ENCODE measurements at regions not wholly inside any gene's neighbourhood (a gene's known extent, or its start where the extent isn't known, plus 50 kb on each side); places are given as distances from the start of the nearest gene placed in this dataset.

GRCh38 chr5:121018004-121018403 is 553.9 kb downstream of the PRR16 start:
- TF ChIP-seq, protein P1, sequence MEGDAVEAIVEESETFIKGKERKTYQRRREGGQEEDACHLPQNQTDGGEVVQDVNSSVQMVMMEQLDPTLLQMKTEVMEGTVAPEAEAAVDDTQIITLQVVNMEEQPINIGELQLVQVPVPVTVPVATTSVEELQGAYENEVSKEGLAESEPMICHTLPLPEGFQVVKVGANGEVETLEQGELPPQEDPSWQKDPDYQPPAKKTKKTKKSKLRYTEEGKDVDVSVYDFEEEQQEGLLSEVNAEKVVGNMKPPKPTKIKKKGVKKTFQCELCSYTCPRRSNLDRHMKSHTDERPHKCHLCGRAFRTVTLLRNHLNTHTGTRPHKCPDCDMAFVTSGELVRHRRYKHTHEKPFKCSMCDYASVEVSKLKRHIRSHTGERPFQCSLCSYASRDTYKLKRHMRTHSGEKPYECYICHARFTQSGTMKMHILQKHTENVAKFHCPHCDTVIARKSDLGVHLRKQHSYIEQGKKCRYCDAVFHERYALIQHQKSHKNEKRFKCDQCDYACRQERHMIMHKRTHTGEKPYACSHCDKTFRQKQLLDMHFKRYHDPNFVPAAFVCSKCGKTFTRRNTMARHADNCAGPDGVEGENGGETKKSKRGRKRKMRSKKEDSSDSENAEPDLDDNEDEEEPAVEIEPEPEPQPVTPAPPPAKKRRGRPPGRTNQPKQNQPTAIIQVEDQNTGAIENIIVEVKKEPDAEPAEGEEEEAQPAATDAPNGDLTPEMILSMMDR (IDR thresholded peaks at IDR 0.05), result no peak
- TF ChIP-seq POLR2A (IDR thresholded peaks at IDR 0.05), result no peak

Measured in Peyer's patch (tissue), 4 donors.